ENCODE measurements at regions not wholly inside any gene's neighbourhood (a gene's known extent, or its start where the extent isn't known, plus 50 kb on each side); places are given as distances from the start of the nearest gene placed in this dataset.

DNA sequence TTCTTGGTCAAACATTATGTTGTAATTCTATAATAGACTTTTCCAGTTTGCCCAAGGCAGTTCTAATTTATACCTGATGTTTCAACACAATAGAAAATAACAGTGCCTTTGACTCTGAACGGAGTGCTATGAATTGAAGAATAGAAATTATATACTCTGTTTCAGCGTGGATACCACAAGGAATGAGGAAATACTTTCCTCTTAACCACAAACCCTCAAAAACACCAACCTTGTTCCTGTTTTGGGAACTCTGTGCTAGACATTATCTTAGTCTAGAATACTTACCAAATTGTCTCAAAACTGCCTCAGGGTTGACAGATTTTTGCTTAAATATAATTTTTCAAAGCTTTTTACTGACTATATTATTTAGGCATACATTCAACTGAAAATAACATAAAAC, 1629.3 kb downstream of the MRPL39 start:
- in situ Hi-C loops (cut with MboI; ENCODE audit: low pct_ligation_motif_present in 1 of 4, low pct_unique_long_range_greater_than_20kb in 1 of 4, low sequenced_read_pairs in 3 of 4) = no loop called here
- Histone ChIP-seq H3K27ac (no peak overlapping the region), H3K36me3 (no peaks in the 10 kb centered on the region), H3K27me3 (no peaks in the 10 kb centered on the region), H3K4me3 (no peak overlapping the region), H3K9me3 (peaks cover 4 to 10% of the 10 kb centered on the region in 2 donors), H3K4me1 (no peaks in the 10 kb centered on the region)
- WGBS, 2 donors (ENCODE audit: low coverage in 1 of 2) = 51 to 53% methylated on average over 2 of the region's 2 CpGs
- TF ChIP-seq POLR2AphosphoS5 (IDR thresholded peaks at IDR 0.05) = no peak
- TF ChIP-seq EP300 (IDR thresholded peaks at IDR 0.05; ENCODE audit: low read depth) = no peak
- TF ChIP-seq, protein P1, sequence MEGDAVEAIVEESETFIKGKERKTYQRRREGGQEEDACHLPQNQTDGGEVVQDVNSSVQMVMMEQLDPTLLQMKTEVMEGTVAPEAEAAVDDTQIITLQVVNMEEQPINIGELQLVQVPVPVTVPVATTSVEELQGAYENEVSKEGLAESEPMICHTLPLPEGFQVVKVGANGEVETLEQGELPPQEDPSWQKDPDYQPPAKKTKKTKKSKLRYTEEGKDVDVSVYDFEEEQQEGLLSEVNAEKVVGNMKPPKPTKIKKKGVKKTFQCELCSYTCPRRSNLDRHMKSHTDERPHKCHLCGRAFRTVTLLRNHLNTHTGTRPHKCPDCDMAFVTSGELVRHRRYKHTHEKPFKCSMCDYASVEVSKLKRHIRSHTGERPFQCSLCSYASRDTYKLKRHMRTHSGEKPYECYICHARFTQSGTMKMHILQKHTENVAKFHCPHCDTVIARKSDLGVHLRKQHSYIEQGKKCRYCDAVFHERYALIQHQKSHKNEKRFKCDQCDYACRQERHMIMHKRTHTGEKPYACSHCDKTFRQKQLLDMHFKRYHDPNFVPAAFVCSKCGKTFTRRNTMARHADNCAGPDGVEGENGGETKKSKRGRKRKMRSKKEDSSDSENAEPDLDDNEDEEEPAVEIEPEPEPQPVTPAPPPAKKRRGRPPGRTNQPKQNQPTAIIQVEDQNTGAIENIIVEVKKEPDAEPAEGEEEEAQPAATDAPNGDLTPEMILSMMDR (IDR thresholded peaks at IDR 0.05) = no peak
- no peak for TF ChIP-seq POLR2A (IDR thresholded peaks at IDR 0.05)
- DNase-seq = no peak
- intact Hi-C loops (cut with DNase I; ENCODE audit: low total_unique reads) = no loop called here

DNA sequence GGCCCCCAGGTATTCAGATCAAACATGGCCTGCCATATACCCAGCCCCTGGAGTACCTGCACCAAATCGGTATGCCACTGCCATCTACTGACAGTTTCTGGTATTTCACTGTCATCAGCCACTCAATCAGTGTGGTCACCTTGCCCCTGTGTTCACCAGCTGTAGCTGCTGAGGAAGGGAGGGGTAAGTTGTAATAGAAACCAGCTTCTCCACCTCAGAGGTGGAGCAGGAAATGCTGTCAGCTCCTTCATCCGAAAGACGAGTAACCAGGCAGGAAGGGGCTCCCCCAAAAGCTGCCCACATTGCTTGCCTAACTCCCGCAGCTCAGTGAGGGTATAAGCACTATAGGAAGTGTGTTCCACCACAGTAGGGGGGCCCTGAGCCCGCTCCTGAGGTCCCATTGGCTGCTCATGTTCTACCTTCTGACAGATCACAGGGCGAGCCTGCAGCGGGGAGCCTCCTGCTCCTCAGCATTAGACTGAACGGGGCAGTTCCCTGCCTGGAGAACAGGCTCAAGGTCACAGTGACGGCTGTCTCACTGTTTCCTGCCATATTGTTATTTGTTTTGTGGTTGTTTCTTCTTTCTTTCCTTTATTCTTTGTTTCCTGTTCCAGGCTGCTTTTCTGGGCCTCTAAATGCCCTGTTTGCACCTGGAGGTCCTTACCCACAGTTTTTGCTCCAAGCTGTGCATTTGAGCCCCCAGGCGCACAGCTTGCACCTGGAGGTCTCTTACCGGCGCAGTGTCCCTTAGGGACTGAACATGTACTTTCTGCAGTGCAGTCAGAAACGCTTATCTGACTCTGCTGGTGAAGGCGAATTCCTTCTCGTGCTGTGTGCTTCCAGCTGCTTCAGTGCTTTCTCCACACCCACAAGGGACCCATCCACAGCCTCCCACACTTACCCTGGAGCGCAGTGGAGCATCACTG, 1638.3 kb downstream of the MRPL39 start:
- WGBS, 2 donors (ENCODE audit: low coverage in 1 of 2) = 48 to 52% methylated on average over 4 to 16 of the region's 16 CpGs
- TF ChIP-seq EP300 (IDR thresholded peaks at IDR 0.05; ENCODE audit: low read depth) (no peak), POLR2AphosphoS5 (IDR thresholded peaks at IDR 0.05) (no peak)
- TF ChIP-seq, protein P1 (IDR thresholded peaks at IDR 0.05) = peak in 3 of 5 experiments; percentile 18 to 26 (median 23)
- H3K4me1 ChIP-seq = no peaks in the 10 kb centered on the region
- peak; percentile 45 for DNase-seq
- peaks cover 0 to 5% of the 10 kb centered on the region in 2 donors for H3K9me3 ChIP-seq
- intact Hi-C loops (cut with DNase I; ENCODE audit: low total_unique reads) (no loop called here), in situ Hi-C loops (cut with MboI; ENCODE audit: low pct_ligation_motif_present in 1 of 4, low pct_unique_long_range_greater_than_20kb in 1 of 4, low sequenced_read_pairs in 3 of 4) (no loop called here)
- no peak overlapping the region for H3K4me3 ChIP-seq
- H3K27me3 ChIP-seq = no peaks in the 10 kb centered on the region
- H3K36me3 ChIP-seq = no peaks in the 10 kb centered on the region
- no peak overlapping the region for H3K27ac ChIP-seq

DNA sequence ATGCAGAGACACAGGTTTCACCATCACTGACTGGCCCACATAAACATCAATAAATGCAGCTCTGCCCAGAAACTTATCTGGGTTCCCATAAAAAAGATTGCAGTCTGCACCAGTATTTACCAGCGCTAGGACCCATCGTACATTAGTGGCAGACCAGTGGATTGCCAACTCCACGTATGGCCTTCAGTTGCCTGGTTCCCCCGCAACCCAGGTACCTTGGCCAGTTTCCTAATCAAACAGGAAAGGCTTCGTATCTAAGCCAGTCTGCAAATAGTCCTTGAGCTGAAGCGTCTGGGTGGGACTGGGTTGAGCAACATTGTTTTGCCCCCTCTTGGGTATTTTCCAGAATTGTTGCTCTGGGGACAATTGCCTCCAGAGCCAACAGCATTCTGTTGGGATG, 1639.3 kb downstream of the MRPL39 start:
- Histone ChIP-seq H3K9me3 (no peaks in the 10 kb centered on the region), H3K4me3 (no peak overlapping the region), H3K27ac (no peak overlapping the region), H3K27me3 (no peaks in the 10 kb centered on the region), H3K4me1 (no peaks in the 10 kb centered on the region), H3K36me3 (no peaks in the 10 kb centered on the region)
- 65% methylated on average over 6 of the region's 6 CpGs; no CpG with 5 or more reads in 1 of the 2 donors for WGBS, 2 donors (ENCODE audit: low coverage in 1 of 2)
- in situ Hi-C loops (cut with MboI; ENCODE audit: low pct_ligation_motif_present in 1 of 4, low pct_unique_long_range_greater_than_20kb in 1 of 4, low sequenced_read_pairs in 3 of 4) = no loop called here
- TF ChIP-seq EP300 (IDR thresholded peaks at IDR 0.05; ENCODE audit: low read depth) (no peak), POLR2A (IDR thresholded peaks at IDR 0.05) (no peak), POLR2AphosphoS5 (IDR thresholded peaks at IDR 0.05) (no peak)
- TF ChIP-seq, protein P1 (IDR thresholded peaks at IDR 0.05) = no peak
- intact Hi-C loops (cut with DNase I; ENCODE audit: low total_unique reads) = no loop called here
- DNase-seq = no peak

DNA sequence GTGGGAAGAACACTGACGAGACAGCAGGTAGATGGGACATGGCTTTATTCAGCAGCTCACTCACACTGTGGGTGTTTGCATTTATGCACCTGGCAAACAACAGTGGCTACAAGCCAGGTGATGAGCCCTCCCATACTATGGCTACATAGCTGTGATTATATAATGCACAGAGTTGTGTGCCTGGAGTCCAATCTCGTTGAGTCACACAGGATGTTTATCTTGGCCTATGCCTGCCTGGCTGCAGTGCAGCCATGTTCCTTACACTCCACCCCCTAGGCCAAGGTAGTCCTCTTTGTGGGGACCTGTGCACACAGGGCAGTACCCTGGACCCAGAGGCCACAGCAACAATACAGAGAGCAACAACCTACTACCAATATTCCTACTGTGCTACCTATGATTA, 1643.8 kb downstream of the MRPL39 start:
- 40 to 100% methylated on average over 1 to 2 of the region's 2 CpGs for WGBS, 2 donors (ENCODE audit: low coverage in 1 of 2)
- Histone ChIP-seq H3K4me1 (no peaks in the 10 kb centered on the region), H3K27ac (no peak overlapping the region), H3K9me3 (no peaks in the 10 kb centered on the region), H3K27me3 (no peaks in the 10 kb centered on the region), H3K36me3 (no peaks in the 10 kb centered on the region), H3K4me3 (no peak overlapping the region)
- TF ChIP-seq POLR2A (IDR thresholded peaks at IDR 0.05) (no peak), POLR2AphosphoS5 (IDR thresholded peaks at IDR 0.05) (no peak), EP300 (IDR thresholded peaks at IDR 0.05; ENCODE audit: low read depth) (no peak)
- TF ChIP-seq, protein P1 (IDR thresholded peaks at IDR 0.05) = no peak
- DNase-seq = no peak
- in situ Hi-C loops (cut with MboI; ENCODE audit: low pct_ligation_motif_present in 1 of 4, low pct_unique_long_range_greater_than_20kb in 1 of 4, low sequenced_read_pairs in 3 of 4) = no loop called here
- intact Hi-C loops (cut with DNase I; ENCODE audit: low total_unique reads) = no loop called here

All from transverse colon (tissue), 4 donors.